Neural cell (in vitro differentiated cells): ENCODE measurements at regions not wholly inside any gene's neighbourhood (a gene's known extent, or its start where the extent isn't known, plus 50 kb on each side); places are given as distances from the start of the nearest gene placed in this dataset.

Experiments used
- H2AFZ ChIP-seq: fragments of 200-600, 300-800 bp; sonication (generic), shearing (Covaris generic); 2 replicates; pipeline ENCODE4 v1.6.0; 2014; ENCODE audit warnings: low read depth, mild to moderate bottlenecking, antibody characterized with exemption, low read length, moderate library complexity
- H3F3A ChIP-seq: fragments of 200-600 bp; shearing (Covaris generic); 2 replicates; pipeline ENCODE4 v1.6.1; 2016; ENCODE audit warnings: mild to moderate bottlenecking, moderate library complexity, mixed read lengths, antibody characterized with exemption, low read length; ENCODE audit not compliant: insufficient read depth, poor library complexity, severe bottlenecking
- H3K27ac ChIP-seq: fragments of 200-600, 300-800 bp; sonication (generic), shearing (Covaris generic); 2 replicates; pipeline ENCODE4 v1.5.1; 2014; ENCODE audit warnings: mild to moderate bottlenecking, low read length, moderate library complexity
- H3K27me3 ChIP-seq: fragments of 300-800, 200-600 bp; sonication (generic), shearing (Covaris generic); 2 replicates; pipeline ENCODE4 v1.6.0; 2014; ENCODE audit warnings: mild to moderate bottlenecking, low read depth, low read length, moderate library complexity; ENCODE audit not compliant: insufficient read depth
- H3K36me3 ChIP-seq: fragments of 300-800, 200-600 bp; sonication (generic), shearing (Covaris generic); 2 replicates; pipeline ENCODE4 v1.5.1; 2014; ENCODE audit warnings: mild to moderate bottlenecking, antibody characterized with exemption, low read length, moderate library complexity; ENCODE audit not compliant: insufficient read depth
- H3K4me2 ChIP-seq: fragments of 300-800, 200-600 bp; sonication (generic), shearing (Covaris generic); 2 replicates; pipeline ENCODE4 v1.6.0; 2014; ENCODE audit warnings: mild to moderate bottlenecking, low read length
- H3K4me3 ChIP-seq: fragments of 300-800, 200-600 bp; sonication (generic), shearing (Covaris generic); 2 replicates; pipeline ENCODE4 v1.5.1; 2014; ENCODE audit warnings: mild to moderate bottlenecking, low read length, moderate library complexity
- H3K79me2 ChIP-seq: fragments of 200-600 bp; shearing (Covaris generic); replicated peaks from 2 replicates; pipeline ENCODE4 v1.6.0; 2014; ENCODE audit warnings: mild to moderate bottlenecking, low read length, moderate library complexity; ENCODE audit not compliant: insufficient read depth
- H3K9ac ChIP-seq: fragments of 300-800, 200-600 bp; sonication (generic), shearing (Covaris generic); 2 replicates; pipeline ENCODE4 v1.6.1; 2016; ENCODE audit warnings: mild to moderate bottlenecking, low read length, mixed read lengths
- H3K9me2 ChIP-seq: fragments of 200-600 bp; shearing (Covaris generic); 2 replicates; pipeline ENCODE4 v1.6.1; 2016; ENCODE audit warnings: mild to moderate bottlenecking, low read length, mixed read lengths; ENCODE audit not compliant: insufficient read depth
- H3K9me3 ChIP-seq: fragments of 200-600, 300-800 bp; sonication (generic), shearing (Covaris generic); 2 replicates; pipeline ENCODE4 v1.6.1; 2016; ENCODE audit warnings: mild to moderate bottlenecking, mixed run types, low read length, moderate library complexity, mixed read lengths
- H4K20me1 ChIP-seq: fragments of 200-600 bp; shearing (Covaris generic); 2 replicates; pipeline ENCODE4 v1.6.1; 2016; ENCODE audit warnings: mild to moderate bottlenecking, mixed run types; ENCODE audit not compliant: insufficient read depth
- CTCF ChIP-seq: fragments of 450-650 bp; IDR thresholded peaks from 2 replicates; pipeline ENCODE4 v1.5.1; 2014; ENCODE audit warnings: antibody characterized with exemption, mild to moderate bottlenecking, moderate library complexity; ENCODE audit not compliant: poor library complexity, severe bottlenecking
- EP300 ChIP-seq: fragments of 450-650 bp; conservative IDR thresholded peaks from 2 replicates; pipeline ENCODE4 v1.6.1; 2014; ENCODE audit warnings: antibody characterized with exemption, mild to moderate bottlenecking, moderate library complexity; ENCODE audit not compliant: poor library complexity, severe bottlenecking
- EZH2 ChIP-seq: fragments of 200-600, 300-800 bp; shearing (Covaris generic), sonication (generic); IDR thresholded peaks from 2 replicates; pipeline ENCODE4 v1.6.1; 2014; ENCODE audit warnings: antibody characterized with exemption, low read length, borderline replicate concordance, mild to moderate bottlenecking; ENCODE audit not compliant: insufficient read depth, poor library complexity, severe bottlenecking
- MXI1 ChIP-seq: fragments of 450-650 bp; conservative IDR thresholded peaks from 2 replicates; pipeline ENCODE4 v1.6.1; 2014; ENCODE audit warnings: antibody characterized with exemption, mild to moderate bottlenecking; ENCODE audit not compliant: poor library complexity, severe bottlenecking
- POLR2AphosphoS5 ChIP-seq: IDR thresholded peaks from 2 replicates; pipeline ENCODE4 v1.6.1; 2012
- RAD21 ChIP-seq: fragments of 450-650 bp; conservative IDR thresholded peaks from 2 replicates; pipeline ENCODE4 v1.6.1; 2014; ENCODE audit warnings: antibody characterized with exemption, mild to moderate bottlenecking, moderate library complexity
- REST ChIP-seq: IDR thresholded peaks from 2 replicates; pipeline ENCODE4 v1.6.1; 2012; ENCODE audit warnings: borderline replicate concordance
- SMC3 ChIP-seq: fragments of 450-650 bp; conservative IDR thresholded peaks from 2 replicates; pipeline ENCODE4 v1.6.1; 2014; ENCODE audit warnings: antibody characterized with exemption, mild to moderate bottlenecking, moderate library complexity; ENCODE audit not compliant: poor library complexity
- TAF1 ChIP-seq: IDR thresholded peaks from 2 replicates; pipeline ENCODE4 v1.6.1; 2012; ENCODE audit warnings: low read depth

GRCh38 chr3:541062-541801 is 344.7 kb downstream of the CHL1 start:
- Histone ChIP-seq H3K9me3 (no peaks in the 10 kb centered on the region), H3K4me2 (no peak overlapping the region), H3K27me3 (no peaks in the 10 kb centered on the region), H3K9ac (no peak overlapping the region), H3F3A (peaks cover 4% of the 10 kb centered on the region), H3K27ac (peak overlapping the region; percentile 35), H3K4me3 (no peak overlapping the region), H3K36me3 (no peaks in the 10 kb centered on the region), H3K9me2 (no peaks in the 10 kb centered on the region), H3K79me2 (no peaks in the 10 kb centered on the region), H4K20me1 (no peaks in the 10 kb centered on the region), H2AFZ (no peak overlapping the region)
- TF ChIP-seq TAF1, result no peak
- no peak for TF ChIP-seq RAD21
- TF ChIP-seq EZH2, result no peak
- TF ChIP-seq EP300, result no peak
- no peak for TF ChIP-seq REST
- no peak for TF ChIP-seq SMC3
- no peak for TF ChIP-seq POLR2AphosphoS5
- no peak for TF ChIP-seq CTCF
- TF ChIP-seq MXI1, result no peak

GRCh38 chr3:542021-542420 is 345.5 kb downstream of the CHL1 start:
- Histone ChIP-seq H3K79me2 (no peaks in the 10 kb centered on the region), H3K9ac (no peak overlapping the region), H3K4me2 (no peak overlapping the region), H3K9me3 (no peaks in the 10 kb centered on the region), H2AFZ (no peak overlapping the region), H3F3A (peaks cover 4% of the 10 kb centered on the region), H3K27me3 (no peaks in the 10 kb centered on the region), H3K4me3 (no peak overlapping the region), H4K20me1 (no peaks in the 10 kb centered on the region), H3K27ac (no peak overlapping the region), H3K9me2 (no peaks in the 10 kb centered on the region), H3K36me3 (no peaks in the 10 kb centered on the region)
- TF ChIP-seq EP300 (no peak), CTCF (no peak), MXI1 (no peak), TAF1 (no peak), REST (no peak), POLR2AphosphoS5 (no peak), EZH2 (no peak), RAD21 (no peak), SMC3 (no peak)
